ENCODE measurements at regions not wholly inside any gene's neighbourhood (a gene's known extent, or its start where the extent isn't known, plus 50 kb on each side); places are given as distances from the start of the nearest gene placed in this dataset.

DNA sequence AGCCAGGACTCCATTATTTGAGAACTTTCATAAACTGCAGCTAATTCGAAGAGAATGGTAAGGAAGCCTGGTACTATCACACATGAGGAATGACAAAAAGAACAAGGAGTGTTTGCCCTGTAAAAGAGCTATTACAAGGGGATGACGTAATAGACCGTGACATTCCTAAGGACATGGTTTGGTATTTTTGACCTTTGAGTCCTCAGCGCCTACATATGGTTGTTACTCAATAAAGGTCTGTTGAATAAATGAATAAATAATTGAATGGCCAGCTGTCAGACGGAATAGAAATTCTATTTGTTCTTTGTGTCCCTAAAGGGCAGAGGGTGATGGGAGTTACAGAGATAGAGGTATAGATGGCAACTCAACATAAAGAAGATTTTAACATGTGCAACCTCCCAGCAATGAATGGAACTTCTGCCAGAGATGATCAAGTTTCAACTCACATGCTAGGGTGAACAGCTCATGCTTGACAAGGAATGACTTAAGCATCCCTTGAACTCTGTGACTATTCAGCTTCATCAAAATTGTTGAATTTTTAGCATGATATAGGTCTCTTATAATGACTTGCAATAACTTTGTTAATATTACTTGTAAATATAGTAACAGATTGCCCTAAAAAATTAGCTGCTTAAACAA, 115.4 kb downstream of the TENT5A start:
- no peaks in the 10 kb centered on the region for H3K27me3 ChIP-seq (replicated peaks; ENCODE audit: insufficient read depth, low read depth, low read length, poor library complexity)
- TF ChIP-seq, protein P1, sequence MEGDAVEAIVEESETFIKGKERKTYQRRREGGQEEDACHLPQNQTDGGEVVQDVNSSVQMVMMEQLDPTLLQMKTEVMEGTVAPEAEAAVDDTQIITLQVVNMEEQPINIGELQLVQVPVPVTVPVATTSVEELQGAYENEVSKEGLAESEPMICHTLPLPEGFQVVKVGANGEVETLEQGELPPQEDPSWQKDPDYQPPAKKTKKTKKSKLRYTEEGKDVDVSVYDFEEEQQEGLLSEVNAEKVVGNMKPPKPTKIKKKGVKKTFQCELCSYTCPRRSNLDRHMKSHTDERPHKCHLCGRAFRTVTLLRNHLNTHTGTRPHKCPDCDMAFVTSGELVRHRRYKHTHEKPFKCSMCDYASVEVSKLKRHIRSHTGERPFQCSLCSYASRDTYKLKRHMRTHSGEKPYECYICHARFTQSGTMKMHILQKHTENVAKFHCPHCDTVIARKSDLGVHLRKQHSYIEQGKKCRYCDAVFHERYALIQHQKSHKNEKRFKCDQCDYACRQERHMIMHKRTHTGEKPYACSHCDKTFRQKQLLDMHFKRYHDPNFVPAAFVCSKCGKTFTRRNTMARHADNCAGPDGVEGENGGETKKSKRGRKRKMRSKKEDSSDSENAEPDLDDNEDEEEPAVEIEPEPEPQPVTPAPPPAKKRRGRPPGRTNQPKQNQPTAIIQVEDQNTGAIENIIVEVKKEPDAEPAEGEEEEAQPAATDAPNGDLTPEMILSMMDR (conservative IDR thresholded peaks at IDR 0.05; ENCODE audit: low read depth, low read length) = no peak
- TF ChIP-seq EZH2 (IDR thresholded peaks at IDR 0.05; ENCODE audit: borderline replicate concordance, low read depth, low read length, poor library complexity, severe bottlenecking) = no peak
- no peaks in the 10 kb centered on the region for H3K9me3 ChIP-seq (ENCODE audit: low read depth, low read length, poor library complexity, severe bottlenecking)
- no peaks in the 10 kb centered on the region for H3K36me3 ChIP-seq (ENCODE audit: insufficient read depth, low read length, poor library complexity, severe bottlenecking)
- ChIA-PET CTCF (no interaction called here), POLR2A (ENCODE audit: low non-redundant PET) (no interaction called here)
- no peaks in the 10 kb centered on the region for H3K4me1 ChIP-seq (ENCODE audit: insufficient read depth, low read length, poor library complexity, severe bottlenecking)
- intact Hi-C loops (cut with micrococcal nuclease; ENCODE audit: unreplicated experiment) = no loop called here
- H3K27ac ChIP-seq (ENCODE audit: low read depth, low read length, poor library complexity, severe bottlenecking) = no peak overlapping the region
- no TSS peak for BruUV-seq (replicated peaks)
- no peak for DNase-seq (ENCODE audit: low spot score)
- no peak overlapping the region for H3K4me3 ChIP-seq (ENCODE audit: low read depth, low read length, poor library complexity, severe bottlenecking)

DNA sequence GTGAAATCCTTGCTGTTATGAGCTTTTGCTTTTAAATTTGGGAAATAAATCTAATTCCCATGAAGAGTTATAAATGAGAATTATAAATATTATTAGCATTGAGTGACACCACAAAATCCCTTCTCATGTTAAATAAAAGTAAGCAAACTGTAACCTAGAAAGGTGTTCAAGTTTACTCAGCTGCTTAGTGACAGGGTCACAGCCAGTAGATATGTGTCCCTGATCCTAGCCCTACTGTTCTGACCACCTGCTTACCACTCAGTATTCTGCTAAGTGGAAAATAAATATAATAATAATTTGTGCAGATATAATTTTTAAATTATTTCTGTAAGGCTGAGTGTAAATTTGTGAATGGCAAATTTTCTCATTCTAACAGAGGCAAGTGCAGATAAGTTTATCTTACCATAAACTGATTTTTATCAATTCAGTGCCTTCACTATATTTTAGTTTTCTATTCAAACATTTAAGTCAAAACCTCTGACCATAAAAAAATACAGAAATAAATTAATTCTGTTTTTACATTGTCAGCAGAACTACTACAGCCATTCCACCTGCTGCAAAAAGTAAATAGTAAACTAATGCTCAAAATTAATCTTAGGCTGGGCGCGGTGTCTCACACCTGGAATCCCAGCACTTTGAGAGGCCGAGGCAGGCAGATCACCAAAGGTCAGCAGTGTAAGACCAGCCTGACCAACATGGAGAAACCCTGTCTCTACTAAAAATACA, 118.2 kb downstream of the TENT5A start:
- Histone ChIP-seq H3K4me1 (ENCODE audit: insufficient read depth, low read length, poor library complexity, severe bottlenecking) (no peaks in the 10 kb centered on the region), H3K9me3 (ENCODE audit: low read depth, low read length, poor library complexity, severe bottlenecking) (peaks cover 17% of the 10 kb centered on the region), H3K36me3 (ENCODE audit: insufficient read depth, low read length, poor library complexity, severe bottlenecking) (no peaks in the 10 kb centered on the region), H3K27ac (ENCODE audit: low read depth, low read length, poor library complexity, severe bottlenecking) (no peak overlapping the region), H3K4me3 (ENCODE audit: low read depth, low read length, poor library complexity, severe bottlenecking) (no peak overlapping the region), H3K27me3 (replicated peaks; ENCODE audit: insufficient read depth, low read depth, low read length, poor library complexity) (no peaks in the 10 kb centered on the region)
- DNase-seq (ENCODE audit: low spot score) = no peak
- POLR2A ChIA-PET (ENCODE audit: low non-redundant PET) = no interaction called here
- CTCF ChIA-PET = no interaction called here
- no TSS peak for BruUV-seq (replicated peaks)
- TF ChIP-seq EZH2 (IDR thresholded peaks at IDR 0.05; ENCODE audit: borderline replicate concordance, low read depth, low read length, poor library complexity, severe bottlenecking) = no peak
- TF ChIP-seq, protein P1 (conservative IDR thresholded peaks at IDR 0.05; ENCODE audit: low read depth, low read length) = no peak
- intact Hi-C loops (cut with micrococcal nuclease; ENCODE audit: unreplicated experiment) = no loop called here

DNA sequence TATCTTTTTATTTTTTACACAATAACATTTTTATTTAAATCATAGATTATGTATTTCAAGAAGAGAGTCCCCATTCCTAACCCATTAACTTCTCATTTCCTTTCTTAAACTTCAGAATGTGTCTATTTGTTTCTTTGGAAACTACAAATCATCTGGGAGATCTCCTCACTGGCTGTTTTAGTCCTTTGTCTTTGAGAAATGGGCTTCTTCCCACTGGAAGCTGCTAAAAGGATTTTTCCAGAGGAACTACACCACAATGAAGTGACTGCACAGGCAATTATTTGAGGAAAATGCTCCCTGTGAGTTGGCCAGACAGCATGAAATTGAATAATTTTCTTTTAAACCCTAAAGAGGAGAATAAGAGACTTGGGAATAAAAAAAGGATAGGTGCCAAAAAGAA, 119.1 kb downstream of the TENT5A start:
- ChIA-PET POLR2A (ENCODE audit: low non-redundant PET) (no interaction called here), CTCF (no interaction called here)
- H3K36me3 ChIP-seq (ENCODE audit: insufficient read depth, low read length, poor library complexity, severe bottlenecking) = no peaks in the 10 kb centered on the region
- no peaks in the 10 kb centered on the region for H3K4me1 ChIP-seq (ENCODE audit: insufficient read depth, low read length, poor library complexity, severe bottlenecking)
- BruUV-seq (replicated peaks) = no TSS peak
- no peak for DNase-seq (ENCODE audit: low spot score)
- H3K4me3 ChIP-seq (ENCODE audit: low read depth, low read length, poor library complexity, severe bottlenecking) = no peak overlapping the region
- intact Hi-C loops (cut with micrococcal nuclease; ENCODE audit: unreplicated experiment) = no loop called here
- peaks cover 20% of the 10 kb centered on the region for H3K9me3 ChIP-seq (ENCODE audit: low read depth, low read length, poor library complexity, severe bottlenecking)
- TF ChIP-seq, protein P1 (conservative IDR thresholded peaks at IDR 0.05; ENCODE audit: low read depth, low read length) = no peak
- no peak for TF ChIP-seq EZH2 (IDR thresholded peaks at IDR 0.05; ENCODE audit: borderline replicate concordance, low read depth, low read length, poor library complexity, severe bottlenecking)
- no peak overlapping the region for H3K27ac ChIP-seq (ENCODE audit: low read depth, low read length, poor library complexity, severe bottlenecking)
- H3K27me3 ChIP-seq (replicated peaks; ENCODE audit: insufficient read depth, low read depth, low read length, poor library complexity) = no peaks in the 10 kb centered on the region
